ENCODE measurements at regions not wholly inside any gene's neighbourhood (a gene's known extent, or its start where the extent isn't known, plus 50 kb on each side); places are given as distances from the start of the nearest gene placed in this dataset.
"Not testable (repeated sequence)": the region's sequence is repeated elsewhere in the genome, so short reads cannot be mapped to it uniquely, and the experiment has no call there.

DNA sequence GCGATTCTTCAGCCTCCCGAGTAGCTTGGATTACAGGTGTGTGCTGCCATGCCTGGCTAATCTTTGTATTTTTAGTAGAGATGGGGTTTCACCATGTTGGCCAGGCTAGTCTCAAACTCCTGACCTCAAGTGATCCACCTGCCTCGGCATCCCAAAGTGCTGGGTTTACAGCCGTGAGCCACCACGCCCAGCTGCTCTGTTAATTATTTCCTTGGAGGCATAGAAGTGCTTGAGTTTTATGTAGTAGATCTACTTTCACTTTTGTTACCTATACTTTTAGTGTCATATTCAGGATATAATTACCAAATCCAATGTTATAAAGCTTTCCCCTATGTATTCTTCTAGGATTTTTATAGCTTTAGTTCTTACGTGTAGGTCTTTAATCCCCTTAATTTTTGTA lies 1093.0 kb downstream of the GATA3 start:
- no peak overlapping the region for H3K27ac Mint-ChIP-seq (ENCODE audit: unreplicated experiment)
- no peaks in the 10 kb centered on the region for H3K27me3 Mint-ChIP-seq (ENCODE audit: unreplicated experiment)

DNA sequence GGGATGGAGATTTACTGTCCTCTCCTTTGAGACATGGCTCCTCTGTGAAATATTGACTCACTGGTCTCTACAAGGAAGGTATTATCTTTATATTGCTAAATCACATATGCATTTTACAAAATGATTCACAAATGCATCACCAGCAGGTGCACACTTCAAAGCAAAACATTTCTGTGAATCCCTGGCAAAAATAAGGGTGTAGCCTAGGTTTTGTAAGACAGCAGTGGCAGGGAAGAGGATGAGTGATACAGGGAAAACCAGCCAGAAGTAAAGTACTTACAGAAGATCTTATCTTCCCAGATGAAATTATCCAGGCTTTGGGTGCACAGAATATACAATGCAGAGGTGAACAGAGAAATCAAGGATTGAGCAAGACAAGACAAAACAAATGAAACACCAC lies 1094.6 kb downstream of the GATA3 start:
- H3K4me3 Mint-ChIP-seq (ENCODE audit: unreplicated experiment): no peak overlapping the region
- TF ChIP-seq, protein P1, sequence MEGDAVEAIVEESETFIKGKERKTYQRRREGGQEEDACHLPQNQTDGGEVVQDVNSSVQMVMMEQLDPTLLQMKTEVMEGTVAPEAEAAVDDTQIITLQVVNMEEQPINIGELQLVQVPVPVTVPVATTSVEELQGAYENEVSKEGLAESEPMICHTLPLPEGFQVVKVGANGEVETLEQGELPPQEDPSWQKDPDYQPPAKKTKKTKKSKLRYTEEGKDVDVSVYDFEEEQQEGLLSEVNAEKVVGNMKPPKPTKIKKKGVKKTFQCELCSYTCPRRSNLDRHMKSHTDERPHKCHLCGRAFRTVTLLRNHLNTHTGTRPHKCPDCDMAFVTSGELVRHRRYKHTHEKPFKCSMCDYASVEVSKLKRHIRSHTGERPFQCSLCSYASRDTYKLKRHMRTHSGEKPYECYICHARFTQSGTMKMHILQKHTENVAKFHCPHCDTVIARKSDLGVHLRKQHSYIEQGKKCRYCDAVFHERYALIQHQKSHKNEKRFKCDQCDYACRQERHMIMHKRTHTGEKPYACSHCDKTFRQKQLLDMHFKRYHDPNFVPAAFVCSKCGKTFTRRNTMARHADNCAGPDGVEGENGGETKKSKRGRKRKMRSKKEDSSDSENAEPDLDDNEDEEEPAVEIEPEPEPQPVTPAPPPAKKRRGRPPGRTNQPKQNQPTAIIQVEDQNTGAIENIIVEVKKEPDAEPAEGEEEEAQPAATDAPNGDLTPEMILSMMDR (IDR thresholded peaks at IDR 0.05; ENCODE audit: partially characterized antibody, unreplicated experiment): no peak
- DNase-seq: no peak
- H3K27ac Mint-ChIP-seq (ENCODE audit: unreplicated experiment): no peak overlapping the region
- H3K9me3 Mint-ChIP-seq (ENCODE audit: unreplicated experiment): no peaks in the 10 kb centered on the region
- no peaks in the 10 kb centered on the region for H3K36me3 Mint-ChIP-seq (ENCODE audit: unreplicated experiment)
- no peaks in the 10 kb centered on the region for H3K27me3 Mint-ChIP-seq (ENCODE audit: unreplicated experiment)
- H3K4me1 Mint-ChIP-seq (ENCODE audit: low read depth, unreplicated experiment): no peaks in the 10 kb centered on the region

More for the DNA sequence above, 1093.0 kb downstream of the GATA3 start:
- TF ChIP-seq, protein P1 (IDR thresholded peaks at IDR 0.05; ENCODE audit: partially characterized antibody, unreplicated experiment): no peak
- Mint-ChIP-seq H3K36me3 (ENCODE audit: unreplicated experiment) (no peaks in the 10 kb centered on the region), H3K9me3 (ENCODE audit: unreplicated experiment) (no peaks in the 10 kb centered on the region), H3K4me1 (ENCODE audit: low read depth, unreplicated experiment) (no peaks in the 10 kb centered on the region), H3K4me3 (ENCODE audit: unreplicated experiment) (no peak overlapping the region)
- DNase-seq: no peak

DNA sequence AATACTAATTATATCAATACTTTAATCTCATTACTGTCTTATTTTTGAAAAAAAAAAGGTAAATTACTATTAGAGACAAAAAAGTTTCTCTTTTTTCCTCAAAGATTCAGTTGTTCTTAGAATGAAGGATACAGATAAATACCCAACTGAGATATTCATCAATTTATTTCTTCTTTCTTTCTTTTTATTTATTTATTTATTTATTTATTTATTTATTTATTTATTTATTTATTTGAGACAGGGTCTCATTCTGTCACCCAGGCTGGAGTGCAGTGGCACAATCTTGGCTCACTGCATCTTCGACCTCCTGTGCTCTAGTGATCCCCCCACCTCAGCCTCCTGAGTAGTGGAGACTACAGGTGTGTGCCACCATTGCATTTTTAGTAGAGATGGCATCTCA lies 1098.6 kb downstream of the GATA3 start:
- H3K4me3 Mint-ChIP-seq (ENCODE audit: unreplicated experiment); H3K9me3 Mint-ChIP-seq (ENCODE audit: unreplicated experiment); H3K27ac Mint-ChIP-seq (ENCODE audit: unreplicated experiment); H3K4me1 Mint-ChIP-seq (ENCODE audit: low read depth, unreplicated experiment); H3K27me3 Mint-ChIP-seq (ENCODE audit: unreplicated experiment); DNase-seq; H3K36me3 Mint-ChIP-seq (ENCODE audit: unreplicated experiment): not testable (repeated sequence)

DNA sequence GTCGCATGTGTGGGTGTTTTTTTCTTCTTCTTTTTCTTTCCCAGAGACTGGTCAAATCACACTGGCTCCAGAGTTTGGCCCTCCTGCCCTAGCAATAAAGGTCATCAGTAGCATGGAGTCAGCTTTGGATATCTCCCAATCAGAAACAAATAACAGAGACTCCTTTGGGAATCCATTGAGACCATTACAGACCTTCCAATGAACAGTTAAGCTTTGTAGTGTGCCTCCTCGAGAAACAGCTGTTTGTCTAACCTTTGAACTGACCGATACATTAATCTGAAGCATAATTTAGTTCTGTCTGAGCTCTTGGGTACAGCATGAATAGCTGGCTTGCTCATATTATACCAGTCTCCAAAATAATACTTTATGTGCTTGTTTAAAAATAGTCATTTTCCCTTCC lies 1103.2 kb downstream of the GATA3 start:
- no peak for DNase-seq
- no peak overlapping the region for H3K27ac Mint-ChIP-seq (ENCODE audit: unreplicated experiment)
- no peaks in the 10 kb centered on the region for H3K27me3 Mint-ChIP-seq (ENCODE audit: unreplicated experiment)
- no peaks in the 10 kb centered on the region for H3K4me1 Mint-ChIP-seq (ENCODE audit: low read depth, unreplicated experiment)
- TF ChIP-seq, protein P1 (IDR thresholded peaks at IDR 0.05; ENCODE audit: partially characterized antibody, unreplicated experiment): no peak
- no peaks in the 10 kb centered on the region for H3K9me3 Mint-ChIP-seq (ENCODE audit: unreplicated experiment)
- peaks cover 4% of the 10 kb centered on the region for H3K36me3 Mint-ChIP-seq (ENCODE audit: unreplicated experiment)
- no peak overlapping the region for H3K4me3 Mint-ChIP-seq (ENCODE audit: unreplicated experiment)

DNA sequence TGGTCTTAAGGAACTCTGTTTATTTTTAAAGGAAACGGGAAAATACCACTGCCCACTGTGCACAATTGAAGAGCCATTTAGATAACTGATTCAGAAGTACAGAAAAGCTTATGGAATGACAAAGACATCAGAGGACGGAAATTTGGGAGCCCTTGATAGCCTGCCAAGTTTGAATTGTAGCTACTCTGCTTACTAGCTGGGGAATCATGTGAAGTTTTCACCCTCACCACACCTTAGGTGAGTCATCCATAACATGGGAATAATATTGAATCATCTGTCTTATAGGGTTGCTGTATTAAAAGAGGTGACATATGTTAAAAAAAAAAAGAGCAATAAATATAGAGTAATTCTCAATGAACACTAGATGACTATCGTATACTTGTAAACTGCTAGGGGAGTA lies 1104.2 kb downstream of the GATA3 start:
- Mint-ChIP-seq H3K27me3 (ENCODE audit: unreplicated experiment) (no peaks in the 10 kb centered on the region), H3K4me1 (ENCODE audit: low read depth, unreplicated experiment) (no peaks in the 10 kb centered on the region), H3K4me3 (ENCODE audit: unreplicated experiment) (no peak overlapping the region), H3K27ac (ENCODE audit: unreplicated experiment) (no peak overlapping the region), H3K36me3 (ENCODE audit: unreplicated experiment) (peaks cover 4% of the 10 kb centered on the region), H3K9me3 (ENCODE audit: unreplicated experiment) (peaks cover 2% of the 10 kb centered on the region)
- DNase-seq: no peak
- TF ChIP-seq, protein P1 (IDR thresholded peaks at IDR 0.05; ENCODE audit: partially characterized antibody, unreplicated experiment): no peak

DNA sequence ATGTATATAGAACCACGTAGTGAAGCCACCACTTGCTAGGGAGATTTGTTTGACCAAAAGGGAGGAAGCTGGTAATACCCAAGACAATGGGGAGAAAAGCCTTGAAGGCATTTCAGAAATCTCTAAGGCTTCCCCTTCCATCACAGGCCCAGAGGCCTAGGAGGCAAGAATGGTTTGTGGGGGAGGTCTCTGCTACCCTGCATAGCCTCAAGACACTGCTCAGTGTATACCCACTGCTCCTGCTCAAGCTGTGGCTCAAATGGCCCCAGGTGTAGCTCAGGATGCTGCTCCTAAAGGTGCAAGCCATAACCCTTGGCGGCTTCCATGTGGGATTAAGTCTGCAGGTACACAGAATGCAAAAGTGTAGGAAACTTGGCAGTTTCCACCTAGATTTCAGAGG lies 1105.8 kb downstream of the GATA3 start:
- DNase-seq: no peak
- no peaks in the 10 kb centered on the region for H3K27me3 Mint-ChIP-seq (ENCODE audit: unreplicated experiment)
- no peaks in the 10 kb centered on the region for H3K4me1 Mint-ChIP-seq (ENCODE audit: low read depth, unreplicated experiment)
- peaks cover 4% of the 10 kb centered on the region for H3K36me3 Mint-ChIP-seq (ENCODE audit: unreplicated experiment)
- no peak overlapping the region for H3K27ac Mint-ChIP-seq (ENCODE audit: unreplicated experiment)
- peaks cover 3% of the 10 kb centered on the region for H3K9me3 Mint-ChIP-seq (ENCODE audit: unreplicated experiment)
- TF ChIP-seq, protein P1 (IDR thresholded peaks at IDR 0.05; ENCODE audit: partially characterized antibody, unreplicated experiment): no peak
- no peak overlapping the region for H3K4me3 Mint-ChIP-seq (ENCODE audit: unreplicated experiment)
